ENCODE measurements at regions not wholly inside any gene's neighbourhood (a gene's known extent, or its start where the extent isn't known, plus 50 kb on each side); places are given as distances from the start of the nearest gene placed in this dataset.

DNA sequence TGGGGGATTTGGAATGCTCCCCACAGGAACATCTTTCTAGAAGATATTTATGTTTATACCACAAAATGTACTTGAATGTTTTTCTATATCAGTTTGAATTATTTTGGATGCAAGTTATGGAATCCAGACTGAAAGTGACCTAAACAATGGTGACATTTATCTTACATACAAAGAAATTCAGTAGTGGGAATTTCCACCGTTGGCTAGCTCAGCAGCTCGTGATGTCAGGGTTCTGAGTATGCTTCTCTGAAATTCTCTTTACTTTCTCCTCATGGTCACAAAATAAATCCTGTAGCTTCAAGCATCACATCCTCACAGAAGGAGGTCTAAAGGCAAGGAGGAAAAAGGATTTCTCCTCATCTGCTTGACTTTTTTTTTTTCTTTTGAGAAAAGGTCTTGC lies 105.3 kb downstream of the AKAIN1 start:
- Histone ChIP-seq H3K36me3 (ENCODE audit: insufficient read depth, low read depth, low read length) (no peaks in the 10 kb centered on the region), H3K4me3 (ENCODE audit: low read length) (no peak overlapping the region), H3K27me3 (ENCODE audit: insufficient read depth, low read length) (no peaks in the 10 kb centered on the region), H3K4me1 (ENCODE audit: insufficient read depth, low read length) (peaks cover 4% of the 10 kb centered on the region), H3K9ac (ENCODE audit: low read depth, low read length) (no peak overlapping the region), H3K27ac (ENCODE audit: low read length) (no peak overlapping the region), H3K9me3 (ENCODE audit: insufficient read depth, low read depth, low read length) (no peaks in the 10 kb centered on the region)

DNA sequence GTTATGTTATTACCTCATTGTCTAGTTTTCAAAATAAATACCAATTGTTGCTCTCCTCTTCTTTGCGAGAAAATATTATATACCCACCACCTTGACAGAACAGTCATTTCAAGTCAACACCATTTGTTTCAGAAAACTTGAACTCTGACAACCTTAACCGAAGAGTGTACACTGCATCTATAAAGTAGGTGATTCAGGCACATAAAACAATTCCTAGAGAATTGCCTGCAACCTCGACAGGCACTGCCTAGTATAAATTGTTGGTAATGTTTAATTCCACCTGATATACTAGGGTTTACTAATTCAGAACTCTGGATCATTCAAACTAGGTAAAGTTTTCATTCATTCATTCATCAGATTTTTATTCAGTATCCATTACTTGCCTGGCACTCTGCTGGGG lies 121.8 kb downstream of the AKAIN1 start:
- Histone ChIP-seq H3K4me1 (ENCODE audit: insufficient read depth, low read length) (no peaks in the 10 kb centered on the region), H3K9ac (ENCODE audit: low read depth, low read length) (no peak overlapping the region), H3K36me3 (ENCODE audit: insufficient read depth, low read depth, low read length) (no peaks in the 10 kb centered on the region), H3K27me3 (ENCODE audit: insufficient read depth, low read length) (no peaks in the 10 kb centered on the region), H3K9me3 (ENCODE audit: insufficient read depth, low read depth, low read length) (no peaks in the 10 kb centered on the region), H3K4me3 (ENCODE audit: low read length) (no peak overlapping the region), H3K27ac (ENCODE audit: low read length) (no peak overlapping the region)

DNA sequence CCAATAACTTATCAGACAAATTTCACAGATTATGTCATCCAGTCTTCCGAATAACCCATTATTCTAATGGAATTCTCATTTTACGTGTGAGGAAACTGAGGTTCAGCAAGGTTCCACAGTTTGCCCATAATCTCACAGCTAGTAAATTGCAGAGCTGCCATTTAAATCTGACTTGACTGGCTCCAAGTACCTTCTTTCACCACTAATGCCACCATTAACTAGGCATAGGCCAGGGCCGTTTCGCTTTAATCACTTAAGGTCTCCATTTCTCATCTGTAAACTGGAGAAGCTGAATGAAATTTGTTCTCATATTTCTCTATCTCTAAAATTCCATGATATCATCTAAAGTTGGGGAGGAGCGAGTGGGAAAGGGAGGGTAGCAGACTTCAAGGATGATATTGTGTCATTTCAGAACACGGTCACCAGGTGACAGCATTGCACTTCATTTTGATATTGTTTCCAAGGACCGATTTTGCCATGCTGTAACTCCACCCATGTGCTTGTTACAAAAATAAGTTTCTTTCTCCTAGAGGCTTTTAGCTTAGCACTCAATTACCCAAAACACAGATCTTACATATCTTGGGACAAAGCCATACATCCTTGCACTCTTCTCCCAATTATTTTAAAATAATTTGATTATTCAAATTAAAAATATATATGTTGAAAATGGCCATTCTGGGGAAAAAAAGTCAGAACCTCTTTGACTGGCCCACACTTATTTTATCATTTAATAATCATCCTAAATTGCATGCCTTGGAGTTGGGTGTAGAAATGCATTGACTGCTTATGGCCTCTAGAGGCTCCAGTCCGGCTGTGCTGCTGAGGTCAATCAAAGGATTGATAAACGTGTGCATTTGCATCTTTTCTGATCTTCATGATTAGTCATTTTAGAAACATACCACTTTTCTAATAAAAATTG lies 123.8 kb downstream of the AKAIN1 start:
- Histone ChIP-seq H3K9ac (ENCODE audit: low read depth, low read length) (no peak overlapping the region), H3K4me3 (ENCODE audit: low read length) (no peak overlapping the region), H3K36me3 (ENCODE audit: insufficient read depth, low read depth, low read length) (no peaks in the 10 kb centered on the region), H3K4me1 (ENCODE audit: insufficient read depth, low read length) (no peaks in the 10 kb centered on the region), H3K27ac (ENCODE audit: low read length) (no peak overlapping the region), H3K27me3 (ENCODE audit: insufficient read depth, low read length) (no peaks in the 10 kb centered on the region), H3K9me3 (ENCODE audit: insufficient read depth, low read depth, low read length) (no peaks in the 10 kb centered on the region)

DNA sequence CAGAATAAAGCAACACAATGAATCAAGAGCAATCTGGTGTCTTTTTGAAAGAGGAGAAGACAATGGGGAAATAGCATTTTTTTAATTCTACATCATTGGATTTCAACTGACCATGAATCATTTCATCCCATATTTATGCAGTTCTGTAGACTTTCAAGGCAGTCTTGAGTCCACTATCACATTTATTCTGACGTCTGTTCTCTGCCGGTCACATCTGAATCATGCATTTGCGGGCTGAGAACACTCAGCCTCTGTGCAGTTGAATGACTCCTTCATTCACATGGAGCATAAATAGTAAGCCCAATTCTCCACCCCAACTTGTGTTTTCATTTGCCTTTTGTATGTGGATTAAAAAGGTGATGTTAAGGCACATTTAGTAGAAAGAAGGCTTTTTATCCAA lies 128.2 kb downstream of the AKAIN1 start:
- no peaks in the 10 kb centered on the region for H3K36me3 ChIP-seq (ENCODE audit: insufficient read depth, low read depth, low read length)
- no peaks in the 10 kb centered on the region for H3K9me3 ChIP-seq (ENCODE audit: insufficient read depth, low read depth, low read length)
- H3K27me3 ChIP-seq (ENCODE audit: insufficient read depth, low read length): no peaks in the 10 kb centered on the region
- H3K4me1 ChIP-seq (ENCODE audit: insufficient read depth, low read length): no peaks in the 10 kb centered on the region
- H3K9ac ChIP-seq (ENCODE audit: low read depth, low read length): no peak overlapping the region
- H3K27ac ChIP-seq (ENCODE audit: low read length): no peak overlapping the region
- H3K4me3 ChIP-seq (ENCODE audit: low read length): no peak overlapping the region

DNA sequence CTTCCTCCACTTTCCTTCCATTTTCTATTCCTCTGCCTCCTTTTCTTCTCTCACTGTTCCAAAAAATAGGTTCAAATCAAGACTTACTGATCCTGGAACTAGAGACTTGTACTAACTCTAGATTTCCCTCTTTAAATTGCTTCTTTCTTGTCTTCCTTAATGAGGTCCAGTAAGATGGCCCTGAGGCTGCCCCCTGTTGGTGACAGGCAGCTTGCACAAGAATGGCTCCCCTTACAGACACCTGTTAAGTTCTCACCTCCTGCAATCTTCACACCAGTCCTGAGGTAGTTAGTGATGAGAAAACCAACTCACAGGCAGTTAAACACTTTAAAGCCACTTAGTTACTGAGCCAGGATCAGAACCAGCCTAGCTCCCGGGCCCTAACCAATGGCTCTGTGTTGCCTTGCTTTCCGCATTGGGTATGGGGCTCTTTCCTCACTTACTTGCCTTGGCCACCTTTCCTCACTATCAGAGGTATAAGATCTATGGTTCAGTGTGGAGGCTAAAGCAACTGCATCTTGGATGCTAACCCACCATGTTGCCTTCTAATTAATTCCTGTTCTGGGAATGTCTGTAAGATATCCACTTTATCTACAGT lies 130.6 kb downstream of the AKAIN1 start:
- no peak overlapping the region for H3K9ac ChIP-seq (ENCODE audit: low read depth, low read length)
- H3K27me3 ChIP-seq (ENCODE audit: insufficient read depth, low read length): no peaks in the 10 kb centered on the region
- H3K36me3 ChIP-seq (ENCODE audit: insufficient read depth, low read depth, low read length): no peaks in the 10 kb centered on the region
- H3K4me1 ChIP-seq (ENCODE audit: insufficient read depth, low read length): no peaks in the 10 kb centered on the region
- H3K4me3 ChIP-seq (ENCODE audit: low read length): no peak overlapping the region
- H3K27ac ChIP-seq (ENCODE audit: low read length): no peak overlapping the region
- H3K9me3 ChIP-seq (ENCODE audit: insufficient read depth, low read depth, low read length): no peaks in the 10 kb centered on the region

DNA sequence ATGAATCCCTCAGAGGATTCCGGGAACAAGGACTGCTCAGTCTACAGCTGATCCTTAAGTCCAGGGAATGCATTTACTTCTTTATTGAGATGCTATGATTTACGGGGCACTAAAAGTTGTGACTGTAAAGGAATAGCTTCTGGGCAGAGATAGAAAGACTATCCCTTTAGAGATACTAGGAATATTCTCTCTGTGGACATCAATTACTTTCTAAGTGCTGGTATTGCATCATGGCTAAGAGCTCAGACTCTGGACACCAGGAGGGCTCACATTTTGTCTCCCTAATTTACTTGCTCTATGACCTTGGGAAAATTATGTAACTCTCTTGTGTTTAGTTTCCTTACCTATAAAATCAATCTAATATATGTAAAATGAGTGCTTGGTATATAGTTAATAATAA lies 131.4 kb downstream of the AKAIN1 start:
- Histone ChIP-seq H3K27me3 (ENCODE audit: insufficient read depth, low read length) (no peaks in the 10 kb centered on the region), H3K9ac (ENCODE audit: low read depth, low read length) (no peak overlapping the region), H3K36me3 (ENCODE audit: insufficient read depth, low read depth, low read length) (no peaks in the 10 kb centered on the region), H3K27ac (ENCODE audit: low read length) (no peak overlapping the region), H3K9me3 (ENCODE audit: insufficient read depth, low read depth, low read length) (no peaks in the 10 kb centered on the region), H3K4me3 (ENCODE audit: low read length) (no peak overlapping the region), H3K4me1 (ENCODE audit: insufficient read depth, low read length) (no peaks in the 10 kb centered on the region)

DNA sequence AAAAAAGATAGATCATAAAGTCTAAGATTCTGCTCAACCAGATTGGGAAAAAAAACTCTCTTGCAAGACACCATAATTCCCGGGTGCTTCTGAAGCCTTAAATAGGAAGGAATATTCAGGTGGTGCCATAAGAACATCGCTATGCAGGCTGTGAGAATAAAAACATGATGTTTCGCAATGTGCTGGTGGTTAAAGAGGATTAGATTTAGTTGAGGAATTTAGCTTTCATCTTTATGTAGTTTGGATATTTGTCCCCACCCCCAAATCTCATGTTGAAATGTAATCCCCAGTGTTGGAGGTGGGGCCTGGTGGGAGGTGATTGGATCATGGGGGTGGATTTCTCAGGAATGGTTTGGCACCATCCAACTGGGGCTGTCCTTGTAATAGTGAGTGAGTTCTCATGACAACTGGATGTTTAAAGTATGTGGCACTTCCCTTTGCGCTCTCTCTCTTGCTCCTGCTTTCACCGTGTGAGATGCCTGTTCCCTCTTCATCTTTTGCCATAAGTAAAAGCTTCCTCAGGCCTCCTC lies 132.2 kb downstream of the AKAIN1 start:
- Histone ChIP-seq H3K9ac (ENCODE audit: low read depth, low read length) (no peak overlapping the region), H3K9me3 (ENCODE audit: insufficient read depth, low read depth, low read length) (no peaks in the 10 kb centered on the region), H3K27ac (ENCODE audit: low read length) (no peak overlapping the region), H3K27me3 (ENCODE audit: insufficient read depth, low read length) (no peaks in the 10 kb centered on the region), H3K4me1 (ENCODE audit: insufficient read depth, low read length) (no peaks in the 10 kb centered on the region), H3K36me3 (ENCODE audit: insufficient read depth, low read depth, low read length) (no peaks in the 10 kb centered on the region), H3K4me3 (ENCODE audit: low read length) (no peak overlapping the region)

DNA sequence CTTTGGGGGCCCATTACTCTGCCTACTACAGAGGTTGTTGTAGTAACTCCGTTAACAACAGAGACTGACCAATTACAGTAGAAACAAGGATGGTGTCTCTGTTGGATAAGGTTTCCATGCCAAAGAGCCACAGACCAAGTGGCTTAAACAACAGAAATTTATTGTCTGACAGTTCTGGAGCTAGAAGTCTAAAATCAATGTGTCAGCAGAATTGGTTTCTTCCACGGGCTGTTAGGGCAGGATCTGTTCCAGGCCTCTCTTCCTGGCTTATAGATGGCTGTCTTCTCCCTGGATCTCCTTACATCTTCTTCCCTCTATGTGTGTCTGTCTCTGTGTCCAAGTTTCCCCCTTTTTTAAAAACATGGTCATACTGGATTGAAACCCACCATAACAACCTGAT lies 135.3 kb downstream of the AKAIN1 start:
- Histone ChIP-seq H3K9me3 (ENCODE audit: insufficient read depth, low read depth, low read length) (no peaks in the 10 kb centered on the region), H3K9ac (ENCODE audit: low read depth, low read length) (no peak overlapping the region), H3K4me1 (ENCODE audit: insufficient read depth, low read length) (no peaks in the 10 kb centered on the region), H3K27me3 (ENCODE audit: insufficient read depth, low read length) (no peaks in the 10 kb centered on the region), H3K4me3 (ENCODE audit: low read length) (no peak overlapping the region), H3K27ac (ENCODE audit: low read length) (no peak overlapping the region), H3K36me3 (ENCODE audit: insufficient read depth, low read depth, low read length) (no peaks in the 10 kb centered on the region)

DNA sequence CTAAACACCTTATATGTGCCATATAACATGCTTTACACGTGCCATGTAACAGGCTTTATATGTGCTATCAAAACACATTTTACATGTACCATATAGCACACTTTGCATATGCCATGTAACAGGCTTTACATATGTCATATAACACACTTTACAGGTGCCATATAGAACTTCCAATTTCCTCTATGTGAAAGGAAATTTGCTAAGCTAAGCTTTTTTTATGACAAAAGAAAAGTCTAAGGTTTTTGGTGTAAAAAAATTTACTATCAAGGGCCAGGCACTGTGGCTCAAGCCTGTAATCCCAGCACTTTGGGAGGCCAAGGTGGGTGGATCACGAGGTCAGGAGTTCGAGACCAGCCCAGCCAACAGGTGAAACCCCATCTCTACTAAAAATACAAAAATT lies 136.5 kb downstream of the AKAIN1 start:
- H3K9me3 ChIP-seq (ENCODE audit: insufficient read depth, low read depth, low read length): no peaks in the 10 kb centered on the region
- H3K4me3 ChIP-seq (ENCODE audit: low read length): no peak overlapping the region
- no peaks in the 10 kb centered on the region for H3K27me3 ChIP-seq (ENCODE audit: insufficient read depth, low read length)
- no peaks in the 10 kb centered on the region for H3K36me3 ChIP-seq (ENCODE audit: insufficient read depth, low read depth, low read length)
- no peaks in the 10 kb centered on the region for H3K4me1 ChIP-seq (ENCODE audit: insufficient read depth, low read length)
- H3K9ac ChIP-seq (ENCODE audit: low read depth, low read length): no peak overlapping the region
- H3K27ac ChIP-seq (ENCODE audit: low read length): no peak overlapping the region

DNA sequence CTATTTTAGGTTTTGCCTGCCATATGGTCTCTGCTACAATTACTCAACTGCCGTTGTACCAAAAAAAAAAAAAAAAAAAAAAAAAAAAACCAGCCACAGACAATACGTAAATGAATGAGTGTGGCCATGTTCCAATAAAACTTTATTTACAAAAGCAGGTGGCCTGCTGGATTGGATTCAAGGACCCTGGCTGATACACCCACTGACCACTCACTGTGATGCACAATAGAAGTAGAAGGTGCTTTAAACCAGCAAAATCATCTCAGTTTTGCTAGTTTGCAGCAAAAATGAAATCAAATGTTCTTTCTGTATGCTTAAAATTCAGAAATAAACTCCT lies 137.4 kb downstream of the AKAIN1 start:
- Histone ChIP-seq H3K27ac (ENCODE audit: low read length) (no peak overlapping the region), H3K27me3 (ENCODE audit: insufficient read depth, low read length) (no peaks in the 10 kb centered on the region), H3K9ac (ENCODE audit: low read depth, low read length) (no peak overlapping the region), H3K9me3 (ENCODE audit: insufficient read depth, low read depth, low read length) (no peaks in the 10 kb centered on the region), H3K4me3 (ENCODE audit: low read length) (no peak overlapping the region), H3K4me1 (ENCODE audit: insufficient read depth, low read length) (no peaks in the 10 kb centered on the region), H3K36me3 (ENCODE audit: insufficient read depth, low read depth, low read length) (no peaks in the 10 kb centered on the region)

DNA sequence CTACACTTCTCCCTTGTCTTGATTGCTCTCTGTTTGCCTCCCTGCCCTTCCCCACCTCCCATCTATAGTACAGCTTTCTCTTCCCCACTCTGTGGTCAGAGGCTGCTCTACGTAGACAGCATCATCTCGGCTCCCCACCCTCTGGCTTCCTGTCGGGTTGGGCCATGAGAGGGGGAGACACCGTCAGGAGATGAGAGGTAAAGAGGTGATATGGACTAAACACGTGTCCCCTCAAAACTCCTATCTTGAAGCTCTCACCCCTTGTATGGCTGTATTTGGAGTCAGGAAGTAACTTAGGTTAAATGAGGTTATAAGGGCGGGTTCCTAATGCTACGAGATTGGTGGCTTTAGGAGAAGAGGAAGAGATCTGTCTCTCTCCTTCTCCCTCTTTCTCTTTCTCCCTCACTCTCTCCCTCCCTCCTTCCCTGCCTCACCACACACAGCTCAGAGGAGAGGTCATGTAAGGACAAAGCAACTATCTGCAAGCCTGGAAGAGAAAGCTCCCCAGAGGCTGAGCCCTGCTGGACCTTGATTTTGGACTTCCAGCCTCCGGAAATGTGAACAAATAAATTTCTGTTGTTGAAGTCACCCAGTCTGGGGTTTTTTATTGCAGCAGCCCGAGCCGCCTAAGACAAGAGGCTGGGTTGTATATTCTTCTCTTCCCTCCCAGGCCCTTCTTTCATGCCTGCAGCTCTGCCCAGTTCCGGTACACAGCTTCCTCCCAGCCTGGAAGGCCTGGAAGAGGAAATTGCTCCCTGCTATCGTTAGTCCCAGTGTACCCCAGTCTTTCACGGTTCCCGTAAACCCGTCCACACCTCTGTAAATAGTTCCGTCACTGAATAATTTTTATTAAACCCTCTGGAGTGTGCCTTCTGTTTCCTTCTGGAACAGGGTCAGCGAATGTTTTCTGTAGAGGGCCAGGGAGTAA lies 138.0 kb downstream of the AKAIN1 start:
- no peaks in the 10 kb centered on the region for H3K27me3 ChIP-seq (ENCODE audit: insufficient read depth, low read length)
- no peaks in the 10 kb centered on the region for H3K36me3 ChIP-seq (ENCODE audit: insufficient read depth, low read depth, low read length)
- H3K9me3 ChIP-seq (ENCODE audit: insufficient read depth, low read depth, low read length): no peaks in the 10 kb centered on the region
- H3K4me3 ChIP-seq (ENCODE audit: low read length): no peak overlapping the region
- H3K4me1 ChIP-seq (ENCODE audit: insufficient read depth, low read length): no peaks in the 10 kb centered on the region
- H3K9ac ChIP-seq (ENCODE audit: low read depth, low read length): no peak overlapping the region
- H3K27ac ChIP-seq (ENCODE audit: low read length): no peak overlapping the region

All from iPS-20b (cell line).